HPDE6-E6E7 (cell line): ENCODE measurements at regions not wholly inside any gene's neighbourhood (a gene's known extent, or its start where the extent isn't known, plus 50 kb on each side); places are given as distances from the start of the nearest gene placed in this dataset.

Experiments used
- DNase-seq: peaks from one replicate; pipeline ENCODE4 v3.0.0; 2011; ENCODE audit warnings: missing footprints; ENCODE audit errors: extremely low spot score

GRCh38 chr5:103346162-103346748 is 87.7 kb downstream of the MACIR start:
- no peak for DNase-seq

- DNase-seq: no peak
Measured at GRCh38 chr5:103345461-103345860, 86.9 kb downstream of the MACIR start.

- no peak for DNase-seq
Measured at GRCh38 chr5:103340717-103341388, 82.3 kb downstream of the MACIR start.

- no peak for DNase-seq
Measured at GRCh38 chr5:103340132-103340531, 81.6 kb downstream of the MACIR start.

- DNase-seq: no peak
Measured at GRCh38 chr5:103336941-103337340, 78.4 kb downstream of the MACIR start.

- no peak for DNase-seq
Measured at GRCh38 chr5:103333376-103333775, 74.8 kb downstream of the MACIR start.

- DNase-seq: no peak
Measured at GRCh38 chr5:103330875-103331274, 72.3 kb downstream of the MACIR start.
